Activated T-helper 9 cell treated with anti-CD3 and anti-CD28 coated beads, Interleukin-2, amount 50 U/mL, for 16 hours (primary cell): ENCODE measurements at regions not wholly inside any gene's neighbourhood (a gene's known extent, or its start where the extent isn't known, plus 50 kb on each side); places are given as distances from the start of the nearest gene placed in this dataset.
"Not testable (repeated sequence)": the region's sequence is repeated elsewhere in the genome, so short reads cannot be mapped to it uniquely, and the experiment has no call there.

Source experiments
- DNase-seq: peaks from one replicate; pipeline ENCODE4 v3.0.0-alpha.2; 2020; ENCODE audit warnings: low read depth

GRCh38 chr12:126452686-126453085 is 1387.5 kb downstream of the AACS start:
- not testable (repeated sequence) for DNase-seq

- no peak for DNase-seq
These were observed 1389.3 kb downstream of the AACS start for GRCh38 chr12:126454581-126454980.

- no peak for DNase-seq
These were observed 1392.5 kb downstream of the AACS start for GRCh38 chr12:126457776-126458175.

- no peak for DNase-seq
These were observed 1398.9 kb downstream of the AACS start for GRCh38 chr12:126464153-126464552.

- DNase-seq, result no peak
These were observed 1404.0 kb downstream of the AACS start for GRCh38 chr12:126469211-126469610.

GRCh38 chr12:126474703-126475102 is 1409.5 kb downstream of the AACS start:
- no peak for DNase-seq

GRCh38 chr12:126480451-126480850 is 1415.2 kb downstream of the AACS start:
- DNase-seq, result no peak

- no peak for DNase-seq
These were observed 1416.5 kb downstream of the AACS start for GRCh38 chr12:126481688-126482087.

- no peak for DNase-seq
These were observed 1417.1 kb downstream of the AACS start for GRCh38 chr12:126482238-126482889.

- DNase-seq, result no peak
These were observed 1418.2 kb downstream of the AACS start for GRCh38 chr12:126483145-126484068.

GRCh38 chr12:126487431-126487980 is 1422.3 kb downstream of the AACS start:
- DNase-seq, result no peak

GRCh38 chr12:126488806-126489205 is 1423.6 kb downstream of the AACS start:
- no peak for DNase-seq

- no peak for DNase-seq
These were observed 1426.9 kb downstream of the AACS start for GRCh38 chr12:126492181-126492580.

GRCh38 chr12:126493366-126494108 is 1428.3 kb downstream of the AACS start:
- no peak for DNase-seq

- DNase-seq, result no peak
These were observed 1431.0 kb downstream of the AACS start for GRCh38 chr12:126496201-126496600.

GRCh38 chr12:126506426-126507182 is 1441.4 kb downstream of the AACS start:
- no peak for DNase-seq

- no peak for DNase-seq
These were observed 1442.0 kb downstream of the AACS start for GRCh38 chr12:126507231-126507630.

GRCh38 chr12:126509572-126509971 is 1444.3 kb downstream of the AACS start:
- DNase-seq, result no peak

- DNase-seq, result no peak
These were observed 1445.4 kb downstream of the AACS start for GRCh38 chr12:126510630-126511029.

GRCh38 chr12:126512916-126513913 is 1448.0 kb downstream of the AACS start:
- no peak for DNase-seq
